Activated naive CD8-positive, alpha-beta T cell treated with anti-CD3 and anti-CD28 coated beads, Interleukin-2, amount 50 U/mL, for 16 hours (primary cell): ENCODE measurements at regions not wholly inside any gene's neighbourhood (a gene's known extent, or its start where the extent isn't known, plus 50 kb on each side); places are given as distances from the start of the nearest gene placed in this dataset.
"Not testable (repeated sequence)": the region's sequence is repeated elsewhere in the genome, so short reads cannot be mapped to it uniquely, and the experiment has no call there.

Experiments
- DNase-seq: peaks from one replicate; pipeline ENCODE4 v3.0.0-alpha.2; 2020; ENCODE audit warnings: low read depth, low spot score

- DNase-seq: no peak
These were observed 115.3 kb downstream of the LTN1 start for GRCh38 chr21:28877318-28877884.

- DNase-seq: no peak
These were observed 117.6 kb downstream of the LTN1 start for GRCh38 chr21:28875078-28875477.

DNA sequence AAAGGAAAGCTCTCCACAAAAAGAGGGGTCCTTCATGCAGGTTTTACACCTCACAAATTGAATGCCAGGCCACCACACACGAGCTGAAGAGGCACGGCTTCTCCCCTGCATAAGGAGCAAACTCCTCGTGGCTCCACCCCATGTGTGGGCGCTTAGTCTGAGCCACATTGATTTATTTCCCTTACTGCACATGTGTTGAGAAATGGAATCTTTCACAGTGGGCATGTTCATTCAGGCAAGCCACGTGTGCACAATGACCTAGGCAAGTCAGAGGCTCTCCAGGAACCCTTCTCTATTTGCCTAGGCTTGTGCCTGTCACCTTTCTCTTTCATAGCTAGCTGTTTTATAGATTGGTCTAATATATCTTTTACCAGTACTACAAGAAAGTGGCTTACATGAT is 120.5 kb downstream of the LTN1 start:
- DNase-seq: no peak

DNA sequence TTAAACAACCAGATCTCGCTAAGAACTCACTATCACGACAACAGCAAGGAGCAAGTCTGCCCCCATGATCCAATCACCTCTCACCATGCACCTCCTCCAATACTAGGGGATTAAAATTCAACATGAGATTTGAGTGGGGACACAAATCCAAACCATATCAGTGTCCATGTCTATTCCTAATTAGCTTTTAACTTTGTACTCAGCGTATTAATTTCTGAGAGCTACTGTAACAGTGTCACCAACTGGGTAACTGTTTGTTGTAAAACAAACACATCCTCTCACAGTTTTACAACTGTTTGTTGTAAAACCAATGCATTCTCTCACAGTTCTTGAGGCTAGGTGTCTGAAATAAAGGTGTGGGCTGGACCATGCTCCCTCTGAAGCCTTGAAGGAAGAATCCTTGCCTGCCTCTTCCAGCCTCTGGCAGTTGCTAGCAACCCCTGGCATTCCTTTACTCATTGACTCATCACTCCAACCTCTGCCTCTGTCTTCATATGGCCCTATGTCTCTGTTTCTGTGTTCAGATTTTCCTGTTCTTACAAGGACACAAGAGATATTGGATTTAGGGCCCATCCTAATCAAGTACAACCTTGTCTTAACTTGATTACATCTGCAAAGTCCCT is 121.2 kb downstream of the LTN1 start:
- no peak for DNase-seq

GRCh38 chr21:28867401-28867800 is 125.3 kb downstream of the LTN1 start:
- no peak for DNase-seq

DNA sequence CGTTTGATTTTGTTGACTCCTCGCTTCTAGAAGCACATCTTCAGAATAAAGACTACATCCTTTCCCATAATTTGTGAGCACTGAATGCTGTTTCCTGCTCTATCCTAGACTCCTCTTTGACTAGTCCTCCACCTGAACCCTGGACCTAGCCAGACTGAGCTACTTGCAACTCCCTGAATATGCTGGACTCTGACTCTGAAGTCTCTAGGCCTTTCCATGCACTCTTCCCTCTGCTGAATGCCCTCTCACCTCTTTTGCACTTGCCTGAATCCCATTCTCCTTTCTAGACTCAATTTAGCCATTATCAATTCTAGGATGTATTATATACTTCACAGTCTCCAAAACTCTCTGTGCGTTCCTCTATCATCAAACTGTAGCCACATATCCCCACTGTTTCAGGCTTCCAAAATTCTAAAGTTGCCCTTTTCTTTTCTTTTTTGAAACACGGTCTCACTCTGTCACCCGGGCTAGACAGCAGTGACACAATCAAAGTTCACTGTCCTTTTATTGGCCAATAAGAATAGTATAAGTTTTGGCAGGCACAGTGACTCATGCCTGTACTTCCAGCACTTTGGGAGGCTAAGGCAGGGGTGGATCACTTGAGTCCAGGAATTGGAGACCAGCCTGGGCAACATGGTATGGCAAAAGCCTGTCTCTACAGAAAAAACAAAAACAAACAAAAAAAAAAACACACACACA is 127.0 kb downstream of the LTN1 start:
- no peak for DNase-seq

- no peak for DNase-seq
These were observed 134.3 kb downstream of the LTN1 start for GRCh38 chr21:28858424-28858823.

DNA sequence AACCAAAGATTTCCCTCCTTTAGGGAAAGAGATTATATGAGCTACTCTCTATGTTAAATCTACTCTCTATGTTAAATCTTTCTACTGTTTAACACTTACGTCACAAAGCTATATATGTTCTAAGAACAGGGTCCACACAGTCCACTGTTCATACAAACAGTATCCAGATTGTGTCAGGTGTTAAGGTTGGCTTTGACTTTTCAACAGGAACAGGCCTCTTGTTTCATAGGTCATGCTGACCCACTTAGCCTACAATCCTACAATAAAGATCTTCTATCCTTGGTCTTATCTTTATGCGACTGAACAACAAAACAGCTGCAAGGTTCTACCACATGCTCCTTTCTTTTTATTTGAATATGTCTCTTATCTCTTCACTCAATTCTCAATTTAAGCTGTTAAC is 134.9 kb downstream of the LTN1 start:
- no peak for DNase-seq

- DNase-seq: no peak
These were observed 136.0 kb downstream of the LTN1 start for GRCh38 chr21:28856588-28857250.

DNA sequence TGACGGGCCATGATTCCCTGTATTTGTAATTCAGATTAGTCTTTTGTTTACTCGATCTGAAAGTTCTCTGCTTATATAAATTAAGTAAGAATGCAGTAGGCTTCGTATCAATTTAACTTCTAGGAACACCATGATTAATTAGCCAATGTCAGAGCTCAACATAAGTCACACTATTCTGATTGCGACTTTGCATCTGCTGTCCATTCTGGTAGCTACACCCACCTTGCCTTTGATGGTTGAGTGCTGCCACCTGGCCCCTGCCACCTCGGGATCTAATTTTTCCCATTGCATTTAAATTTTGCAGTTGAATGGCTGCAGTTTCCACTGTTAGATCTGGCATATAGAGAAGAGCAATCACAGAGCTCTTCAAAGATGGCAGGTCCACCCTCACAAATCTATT is 140.0 kb downstream of the LTN1 start:
- no peak for DNase-seq

- no peak for DNase-seq
These were observed 141.0 kb downstream of the LTN1 start for GRCh38 chr21:28851645-28852044.

DNA sequence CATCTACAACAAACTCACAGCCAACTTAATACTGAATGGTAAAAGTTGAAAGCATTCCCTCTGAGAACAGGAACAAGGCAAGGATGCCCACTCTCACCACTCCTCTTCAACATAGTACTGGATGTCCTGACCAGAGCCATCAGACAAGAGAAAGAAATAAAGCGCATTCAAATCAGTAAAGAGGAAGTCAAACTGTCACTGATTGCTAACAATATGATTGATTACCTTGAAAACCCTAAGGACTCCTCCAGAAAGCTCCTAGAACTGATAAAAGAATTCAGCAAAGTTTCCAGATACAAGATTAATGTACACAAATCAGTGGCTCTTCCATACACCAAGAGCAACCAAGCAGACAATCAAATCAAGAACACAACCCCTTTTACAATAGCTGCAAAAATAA is 153.4 kb downstream of the LTN1 start:
- not testable (repeated sequence) for DNase-seq

GRCh38 chr21:28837426-28837825 is 155.3 kb downstream of the LTN1 start:
- not testable (repeated sequence) for DNase-seq

- DNase-seq: not testable (repeated sequence)
These were observed 156.1 kb downstream of the LTN1 start for GRCh38 chr21:28836588-28836987.

DNA sequence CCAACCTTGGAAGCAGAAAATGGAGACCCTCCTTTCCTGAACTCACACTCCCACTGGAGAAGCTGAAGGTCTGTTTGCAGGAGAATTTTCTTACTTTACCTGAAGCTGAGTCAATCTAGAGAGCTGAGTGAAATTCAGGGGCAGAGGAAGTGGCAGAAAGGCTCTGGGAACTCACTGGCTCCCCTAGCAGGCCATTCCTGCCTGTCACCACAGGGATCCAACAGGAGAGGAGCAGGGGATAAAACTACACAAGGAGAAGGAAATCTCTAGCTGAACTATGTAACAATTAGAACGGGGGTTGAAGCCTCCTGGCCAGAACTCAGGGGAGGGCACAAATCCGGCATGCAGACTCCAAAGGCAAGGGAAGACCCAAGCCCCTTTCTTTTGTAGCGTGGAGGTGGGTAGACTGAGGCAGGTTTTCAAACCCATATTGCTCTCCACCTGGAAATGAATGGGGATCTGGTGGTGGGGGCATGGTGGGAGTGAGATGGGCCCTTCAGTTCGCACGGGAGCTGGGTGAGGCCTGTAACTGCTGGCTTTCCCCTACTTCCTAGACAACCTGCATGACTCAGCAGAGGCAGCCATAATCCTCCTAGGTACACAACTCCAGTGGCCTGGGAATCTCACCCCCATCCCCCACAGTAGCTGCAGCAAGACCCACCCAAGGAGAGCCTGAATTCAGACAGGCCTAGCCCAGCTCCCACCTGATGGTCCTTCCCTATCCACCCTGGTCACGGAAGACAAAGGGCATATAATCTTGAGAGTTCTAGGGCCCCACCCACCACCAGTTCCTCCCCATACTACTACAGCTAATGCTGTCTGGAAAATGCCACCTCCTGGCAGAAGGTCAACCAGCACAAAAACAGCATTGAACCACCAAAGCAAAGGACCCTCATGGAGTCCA is 158.1 kb downstream of the LTN1 start:
- no peak for DNase-seq

DNA sequence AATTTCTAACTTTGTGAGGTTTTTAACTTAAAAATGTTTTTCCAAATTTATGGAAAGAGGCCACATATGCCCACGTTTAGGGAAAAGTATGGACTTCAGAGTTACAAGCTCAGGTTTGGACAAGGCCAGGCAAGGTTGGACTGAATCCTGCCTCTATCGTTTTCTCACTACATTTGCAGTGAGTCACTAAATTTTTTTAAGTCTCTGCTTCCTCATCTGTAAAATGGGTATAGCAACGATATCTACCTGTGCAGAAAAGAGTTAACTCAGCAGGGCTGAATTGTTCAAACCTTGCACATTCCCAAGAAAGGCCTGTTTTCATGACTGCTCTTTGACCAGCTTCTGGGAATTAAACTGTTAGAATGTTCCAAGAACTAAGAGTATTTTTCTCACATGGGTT is 159.1 kb downstream of the LTN1 start:
- DNase-seq: no peak

GRCh38 chr21:28833182-28833581 is 159.5 kb downstream of the LTN1 start:
- no peak for DNase-seq

- no peak for DNase-seq
These were observed 160.0 kb downstream of the LTN1 start for GRCh38 chr21:28832715-28833061.

- DNase-seq: no peak
These were observed 160.5 kb downstream of the LTN1 start for GRCh38 chr21:28832013-28832714.

DNA sequence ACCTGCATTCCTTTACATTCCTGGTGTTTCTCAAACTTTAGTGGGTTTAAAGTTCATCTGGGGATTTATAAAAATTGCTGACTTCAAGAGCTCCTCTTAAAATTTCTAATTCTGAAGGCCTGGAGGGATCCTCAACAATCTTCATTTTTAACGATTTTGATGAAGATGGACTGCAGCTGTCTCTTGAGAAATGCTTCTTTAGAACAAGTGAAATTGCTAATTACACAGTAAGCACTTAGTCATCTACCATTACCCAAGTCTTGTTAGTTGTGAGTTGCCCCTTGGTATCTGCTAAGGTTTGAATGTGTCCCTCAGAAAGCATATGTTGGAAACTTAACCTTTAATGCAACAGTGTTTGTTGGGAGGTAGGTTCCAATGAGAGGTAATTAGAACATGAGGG is 163.7 kb downstream of the LTN1 start:
- DNase-seq: no peak

DNA sequence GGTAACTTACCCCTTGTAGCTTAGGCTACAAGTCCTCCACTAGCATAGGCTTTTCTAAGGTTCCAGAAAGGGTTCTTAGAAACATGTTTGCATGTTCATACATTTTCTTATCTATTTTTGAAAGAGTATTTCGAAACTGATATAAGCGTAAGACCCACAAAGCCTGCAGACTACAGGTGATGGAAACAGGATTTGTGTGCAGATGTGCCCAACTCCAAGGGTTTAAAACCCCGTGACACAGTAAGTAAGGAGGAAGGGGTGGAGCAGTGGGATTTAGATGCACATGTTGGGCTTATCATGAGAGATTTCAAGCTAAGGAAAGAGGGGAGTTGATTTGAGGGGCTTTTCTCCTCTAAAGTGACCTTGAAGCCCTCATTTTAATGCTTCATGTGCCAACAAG is 164.7 kb downstream of the LTN1 start:
- DNase-seq: no peak
